H1 (cell line): ENCODE measurements at regions not wholly inside any gene's neighbourhood (a gene's known extent, or its start where the extent isn't known, plus 50 kb on each side); places are given as distances from the start of the nearest gene placed in this dataset.

Experiments
- ASH2L ChIP-seq: fragments of 200-600, 300-600 bp; sonication (generic); IDR thresholded peaks from one replicate; pipeline ENCODE4 v1.7.1; 2017; ENCODE audit warnings: low read length
- BCL11A ChIP-seq, 2 experiments: IDR thresholded peaks; one replicate each; pipeline ENCODE4 v1.6.1; 2011; ENCODE audit warnings: low read depth in 2 of 2, low read length in 2 of 2, mild to moderate bottlenecking in 2 of 2
- CBX5 ChIP-seq: fragments of 300-800, 300-1000 bp; sonication (generic); IDR thresholded peaks from 2 replicates; pipeline ENCODE4 v1.7.1; 2016; ENCODE audit warnings: antibody characterized with exemption, low read length, low read depth
- CHD7 ChIP-seq: fragments of 300-600 bp; sonication (generic); IDR thresholded peaks from 2 replicates; pipeline ENCODE4 v1.7.1; 2012; ENCODE audit warnings: low read length, moderate library complexity, mild to moderate bottlenecking, inconsistent platforms; ENCODE audit not compliant: insufficient replicate concordance
- KDM4A ChIP-seq: IDR thresholded peaks from one replicate; pipeline ENCODE4 v1.7.1; 2012; ENCODE audit warnings: low read depth, mild to moderate bottlenecking, moderate library complexity, low read length, inconsistent platforms; ENCODE audit not compliant: severe bottlenecking
- MAFK ChIP-seq: IDR thresholded peaks from 2 replicates; pipeline ENCODE4 v1.6.1; 2012; ENCODE audit warnings: low read depth, mild to moderate bottlenecking, improper control_type of control experiment, low read length
- NANOG ChIP-seq: IDR thresholded peaks from 2 replicates; pipeline ENCODE4 v1.6.1; 2011; ENCODE audit warnings: low read length, low read depth, mild to moderate bottlenecking, inconsistent platforms; ENCODE audit not compliant: insufficient read depth, poor library complexity, severe bottlenecking
- NRF1 ChIP-seq: IDR thresholded peaks from 2 replicates; pipeline ENCODE4 v1.6.1; 2011; ENCODE audit warnings: mild to moderate bottlenecking, low read depth, low read length, improper control_type of control experiment
- SIRT6 ChIP-seq: IDR thresholded peaks from one replicate; pipeline ENCODE4 v1.7.1; 2012; ENCODE audit warnings: low read length, inconsistent platforms
- TAF7 ChIP-seq: optimal IDR thresholded peaks from 2 replicates; pipeline ENCODE3; 2011; ENCODE audit warnings: low read depth, mild to moderate bottlenecking, inconsistent platforms, low read length, moderate library complexity, borderline replicate concordance
- USF2 ChIP-seq: IDR thresholded peaks from 2 replicates; pipeline ENCODE4 v1.6.1; 2011; ENCODE audit warnings: low read length, improper control_type of control experiment

GRCh38 chr3:81920816-81921215 is 159.4 kb upstream of the GBE1 start (continued):
- TF ChIP-seq CHD7 (no peak), NRF1 (no peak), MAFK (no peak), TAF7 (no peak), NANOG (no peak), CBX5 (no peak), SIRT6 (no peak), BCL11A (IDR thresholded peaks at IDR 0.05; ENCODE audit: low read depth in 2 of 2, low read length in 2 of 2) (no peak), ASH2L (no peak), USF2 (no peak), KDM4A (no peak)
